Liver (tissue), 7 donors: ENCODE measurements at regions not wholly inside any gene's neighbourhood (a gene's known extent, or its start where the extent isn't known, plus 50 kb on each side); places are given as distances from the start of the nearest gene placed in this dataset.

Experiments
- DNase-seq: peaks from one replicate; pipeline ENCODE4 v3.0.0-alpha.2; 2017; ENCODE audit warnings: low spot score
- H3K27ac ChIP-seq, 2 donors: one replicate each; pipeline ENCODE4 v1.7.0; 2013; ENCODE audit warnings: inconsistent platforms in 2 of 2, low read length in 2 of 2, control low read depth in 1 of 2, low read depth in 1 of 2, mild to moderate bottlenecking in 1 of 2
- H3K27me3 ChIP-seq, 4 donors: one replicate each; pipeline versions ENCODE4 v1.6.1 to v1.7.0; 2013; ENCODE audit warnings: low read length in 3 of 4, inconsistent platforms in 1 of 4, mild to moderate bottlenecking in 1 of 4, moderate library complexity in 1 of 4; ENCODE audit not compliant: control insufficient read depth in 4 of 4, insufficient read depth in 4 of 4
- H3K36me3 ChIP-seq, 4 donors: one replicate each; pipeline versions ENCODE4 v1.6.1 to v1.7.0; 2013; ENCODE audit warnings: low read length in 3 of 4, mild to moderate bottlenecking in 3 of 4, low read depth in 1 of 4, moderate library complexity in 1 of 4; ENCODE audit not compliant: control insufficient read depth in 4 of 4, insufficient read depth in 3 of 4
- H3K4me1 ChIP-seq, 4 donors: one replicate each; pipeline versions ENCODE4 v1.6.1 to v1.7.0; 2013; ENCODE audit warnings: low read length in 3 of 4, mild to moderate bottlenecking in 3 of 4, moderate library complexity in 1 of 4; ENCODE audit not compliant: control insufficient read depth in 4 of 4, insufficient read depth in 4 of 4
- H3K4me3 ChIP-seq, 3 donors: one replicate each; pipeline versions ENCODE4 v1.6.1 to v1.7.0; 2013; ENCODE audit warnings: low read length in 3 of 3, control low read depth in 1 of 3, low read depth in 1 of 3, mild to moderate bottlenecking in 1 of 3
- H3K9ac ChIP-seq, 2 donors: one replicate each; pipeline ENCODE4 v1.7.0; 2013; ENCODE audit warnings: low read length in 2 of 2, mild to moderate bottlenecking in 2 of 2, moderate library complexity in 2 of 2, control low read depth in 1 of 2, low read depth in 1 of 2
- H3K9me3 ChIP-seq, 4 donors: one replicate each; pipeline versions ENCODE4 v1.6.1 to v1.7.0; 2013; ENCODE audit warnings: low read length in 3 of 4; ENCODE audit not compliant: control insufficient read depth in 4 of 4
- EGR1 ChIP-seq, 2 donors: IDR thresholded peaks; 2 replicates each; pipeline ENCODE4 v1.6.1; 2016 to 2018; ENCODE audit warnings: antibody characterized with exemption in 2 of 2, low read depth in 2 of 2
- FOXA1 ChIP-seq: IDR thresholded peaks from 2 replicates; pipeline ENCODE4 v1.6.1; 2016; ENCODE audit warnings: antibody characterized with exemption
- GABPA ChIP-seq, 2 donors: IDR thresholded peaks in 1 of 2; conservative IDR thresholded peaks in 1 of 2; 2 replicates each; pipeline ENCODE4 v1.6.1; 2016; ENCODE audit warnings: antibody characterized with exemption in 2 of 2, mild to moderate bottlenecking in 1 of 2, moderate library complexity in 1 of 2
- HNF4A ChIP-seq, 2 donors: conservative IDR thresholded peaks; 2 replicates each; pipeline ENCODE4 v1.6.1; 2016; ENCODE audit warnings: antibody characterized with exemption in 2 of 2, mild to moderate bottlenecking in 2 of 2
- RAD21 ChIP-seq, 2 donors: IDR thresholded peaks; 2 replicates each; pipeline ENCODE4 v1.6.1; 2016; ENCODE audit warnings: antibody characterized with exemption in 2 of 2, mild to moderate bottlenecking in 2 of 2
- RXRA ChIP-seq, 2 donors: IDR thresholded peaks; 2 replicates each; pipeline ENCODE4 v1.6.1; 2017 to 2018; ENCODE audit warnings: antibody characterized with exemption in 2 of 2, mild to moderate bottlenecking in 1 of 2
- SP1 ChIP-seq: IDR thresholded peaks from 2 replicates; pipeline ENCODE4 v1.6.1; 2018; ENCODE audit warnings: antibody characterized with exemption, mild to moderate bottlenecking
- TAF1 ChIP-seq: conservative IDR thresholded peaks from 2 replicates; pipeline ENCODE4 v1.6.1; 2016; ENCODE audit warnings: antibody characterized with exemption, mild to moderate bottlenecking
- YY1 ChIP-seq: IDR thresholded peaks from 2 replicates; pipeline ENCODE4 v1.6.1; 2016; ENCODE audit warnings: antibody characterized with exemption, mild to moderate bottlenecking
- ZBTB33 ChIP-seq: IDR thresholded peaks from 2 replicates; pipeline ENCODE4 v1.6.1; 2016; ENCODE audit warnings: antibody characterized with exemption
- WGBS: extraction: QIAGEN DNeasy Blood & Tissue Kit; methylation state at CpG from one replicate; pipeline ENCODE4 v1.1.7; 2013; 5-methylcytosine and 5-hydroxymethylcytosine counted together
- TF ChIP-seq, protein P1 (sequence below): IDR thresholded peaks from 2 replicates; pipeline ENCODE4 v1.6.1; 2016; ENCODE audit warnings: antibody characterized with exemption, mild to moderate bottlenecking
- TF ChIP-seq, protein P2 (sequence below): IDR thresholded peaks from 2 replicates; pipeline ENCODE4 v1.6.1; 2016; ENCODE audit warnings: antibody characterized with exemption
- TF ChIP-seq, protein P3 (sequence below): IDR thresholded peaks from 2 replicates; pipeline ENCODE4 v1.6.1; 2016; ENCODE audit warnings: antibody characterized with exemption
- donor health status: healthy.
- donor health status: healthy.
- donor health status: healthy.
- donor health status: healthy.

DNA sequence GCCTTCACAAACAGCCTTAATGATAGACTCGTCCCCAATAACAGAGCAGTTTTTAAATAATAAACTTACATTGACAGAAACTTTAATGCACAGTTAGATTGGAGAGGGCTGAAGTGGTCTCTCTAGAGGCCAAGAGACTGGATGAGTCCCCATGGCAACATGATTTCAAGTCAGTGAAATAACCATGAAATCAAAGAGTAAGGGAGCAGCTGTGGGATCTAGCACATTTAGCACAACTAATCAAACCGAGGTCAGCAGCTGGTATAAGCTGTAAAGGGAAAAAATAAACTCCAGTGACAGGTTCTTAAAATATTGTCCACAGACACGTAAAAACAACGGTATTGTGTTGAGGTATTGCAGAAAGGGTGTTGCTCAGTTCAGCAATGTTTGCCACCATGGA lies 916.6 kb downstream of the DNAH5 start (continued):
- TF ChIP-seq RAD21 (IDR thresholded peaks at IDR 0.05) (no peak), ZBTB33 (no peak), SP1 (no peak)

- H3K4me3 ChIP-seq: no peak overlapping the region
- DNase-seq: no peak
These were observed 924.8 kb downstream of the DNAH5 start for GRCh38 chr5:13019729-13020128.

DNA sequence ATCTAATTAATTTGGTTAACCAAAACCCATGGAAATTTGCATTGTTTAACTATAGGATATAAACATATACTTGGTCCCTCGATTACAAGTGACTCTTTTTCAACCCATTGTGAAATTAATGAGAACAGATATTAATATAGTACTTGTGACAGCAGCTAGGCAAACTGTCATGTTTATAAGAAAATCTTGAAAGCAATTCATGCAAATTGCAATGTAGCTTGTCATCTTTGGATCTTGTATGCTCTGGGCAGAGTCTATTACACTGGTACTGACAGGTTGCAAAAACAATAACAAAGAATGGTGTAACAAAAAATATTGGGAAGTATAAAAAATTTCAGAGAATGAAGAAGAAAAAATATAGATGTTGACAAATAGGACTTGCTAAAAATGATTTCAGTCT lies 941.0 kb downstream of the DNAH5 start:
- no peaks in the 10 kb centered on the region for H3K4me1 ChIP-seq
- H3K36me3 ChIP-seq: no peaks in the 10 kb centered on the region
- TF ChIP-seq, protein P1, sequence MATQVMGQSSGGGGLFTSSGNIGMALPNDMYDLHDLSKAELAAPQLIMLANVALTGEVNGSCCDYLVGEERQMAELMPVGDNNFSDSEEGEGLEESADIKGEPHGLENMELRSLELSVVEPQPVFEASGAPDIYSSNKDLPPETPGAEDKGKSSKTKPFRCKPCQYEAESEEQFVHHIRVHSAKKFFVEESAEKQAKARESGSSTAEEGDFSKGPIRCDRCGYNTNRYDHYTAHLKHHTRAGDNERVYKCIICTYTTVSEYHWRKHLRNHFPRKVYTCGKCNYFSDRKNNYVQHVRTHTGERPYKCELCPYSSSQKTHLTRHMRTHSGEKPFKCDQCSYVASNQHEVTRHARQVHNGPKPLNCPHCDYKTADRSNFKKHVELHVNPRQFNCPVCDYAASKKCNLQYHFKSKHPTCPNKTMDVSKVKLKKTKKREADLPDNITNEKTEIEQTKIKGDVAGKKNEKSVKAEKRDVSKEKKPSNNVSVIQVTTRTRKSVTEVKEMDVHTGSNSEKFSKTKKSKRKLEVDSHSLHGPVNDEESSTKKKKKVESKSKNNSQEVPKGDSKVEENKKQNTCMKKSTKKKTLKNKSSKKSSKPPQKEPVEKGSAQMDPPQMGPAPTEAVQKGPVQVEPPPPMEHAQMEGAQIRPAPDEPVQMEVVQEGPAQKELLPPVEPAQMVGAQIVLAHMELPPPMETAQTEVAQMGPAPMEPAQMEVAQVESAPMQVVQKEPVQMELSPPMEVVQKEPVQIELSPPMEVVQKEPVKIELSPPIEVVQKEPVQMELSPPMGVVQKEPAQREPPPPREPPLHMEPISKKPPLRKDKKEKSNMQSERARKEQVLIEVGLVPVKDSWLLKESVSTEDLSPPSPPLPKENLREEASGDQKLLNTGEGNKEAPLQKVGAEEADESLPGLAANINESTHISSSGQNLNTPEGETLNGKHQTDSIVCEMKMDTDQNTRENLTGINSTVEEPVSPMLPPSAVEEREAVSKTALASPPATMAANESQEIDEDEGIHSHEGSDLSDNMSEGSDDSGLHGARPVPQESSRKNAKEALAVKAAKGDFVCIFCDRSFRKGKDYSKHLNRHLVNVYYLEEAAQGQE: no peak
- TF ChIP-seq, protein P2, sequence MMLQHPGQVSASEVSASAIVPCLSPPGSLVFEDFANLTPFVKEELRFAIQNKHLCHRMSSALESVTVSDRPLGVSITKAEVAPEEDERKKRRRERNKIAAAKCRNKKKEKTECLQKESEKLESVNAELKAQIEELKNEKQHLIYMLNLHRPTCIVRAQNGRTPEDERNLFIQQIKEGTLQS: no peak
- TF ChIP-seq RXRA (IDR thresholded peaks at IDR 0.05): no peak
- TF ChIP-seq YY1: no peak
- TF ChIP-seq FOXA1: no peak
- TF ChIP-seq EGR1 (IDR thresholded peaks at IDR 0.05; ENCODE audit: low read depth in 2 of 2): no peak
- DNase-seq: no peak
- H3K27me3 ChIP-seq: no peaks in the 10 kb centered on the region
- 34% methylated on average over 1 of the region's 1 CpG for WGBS
- H3K9me3 ChIP-seq: no peaks in the 10 kb centered on the region
- no peak overlapping the region for H3K9ac ChIP-seq
- no peak overlapping the region for H3K4me3 ChIP-seq
- H3K27ac ChIP-seq: no peak overlapping the region

More at GRCh38 chr5:13019729-13020128, 924.8 kb downstream of the DNAH5 start:
- H3K9me3 ChIP-seq: no peaks in the 10 kb centered on the region
- H3K27ac ChIP-seq: no peak overlapping the region
- TF ChIP-seq YY1: no peak
- no peak for TF ChIP-seq HNF4A (conservative IDR thresholded peaks at IDR 0.05)
- TF ChIP-seq TAF1: no peak
- no peak for TF ChIP-seq GABPA (IDR thresholded peaks at IDR 0.05 in 1 of 2, conservative IDR thresholded peaks at IDR 0.05 in 1 of 2)
- TF ChIP-seq, protein P3, sequence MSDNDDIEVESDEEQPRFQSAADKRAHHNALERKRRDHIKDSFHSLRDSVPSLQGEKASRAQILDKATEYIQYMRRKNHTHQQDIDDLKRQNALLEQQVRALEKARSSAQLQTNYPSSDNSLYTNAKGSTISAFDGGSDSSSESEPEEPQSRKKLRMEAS: no peak
- no peak overlapping the region for H3K9ac ChIP-seq
- no peaks in the 10 kb centered on the region for H3K27me3 ChIP-seq
- 4% methylated on average over 1 of the region's 1 CpG for WGBS
- no peaks in the 10 kb centered on the region for H3K4me1 ChIP-seq
- H3K36me3 ChIP-seq: no peaks in the 10 kb centered on the region
